Psoas muscle (tissue), 7 donors: ENCODE measurements at regions not wholly inside any gene's neighbourhood (a gene's known extent, or its start where the extent isn't known, plus 50 kb on each side); places are given as distances from the start of the nearest gene placed in this dataset.

Experiments
- ATAC-seq, 4 donors: fragments of 200-7000 bp; cut with Tn5 transposase; one replicate each; pipeline ENCODE4 v1.9.1; 2020; ENCODE audit warnings: moderate library complexity in 3 of 4, mild to moderate bottlenecking in 2 of 4
- DNase-seq, 2 donors: peaks; one replicate each; pipeline ENCODE4 v3.0.0-alpha.2; 2020
- H3K27ac ChIP-seq: fragments of 200-600 bp; one replicate; pipeline ENCODE4 v1.8.0; 2022
- H3K27me3 ChIP-seq, 3 donors: fragments of 200-600 bp in 1 of 3; one replicate each; pipeline versions ENCODE4 v1.6.1 to v1.8.0; 2013 to 2022; ENCODE audit warnings: low read length in 2 of 3, mild to moderate bottlenecking in 2 of 3, moderate library complexity in 1 of 3; ENCODE audit not compliant: insufficient read depth in 3 of 3
- H3K36me3 ChIP-seq, 2 donors: fragments of 200-600 bp in 1 of 2; one replicate each; pipeline versions ENCODE4 v1.6.1 to v1.8.0; 2013 to 2022; ENCODE audit warnings: low read depth in 1 of 2, mild to moderate bottlenecking in 1 of 2, moderate library complexity in 1 of 2; ENCODE audit not compliant: insufficient read depth in 1 of 2
- H3K4me1 ChIP-seq: fragments of 200-600 bp; one replicate; pipeline ENCODE4 v1.8.0; 2022
- H3K4me3 ChIP-seq: fragments of 200-600 bp; one replicate; pipeline ENCODE4 v1.8.0; 2022; ENCODE audit warnings: mild to moderate bottlenecking
- H3K9me3 ChIP-seq: fragments of 200-600 bp; one replicate; pipeline ENCODE4 v1.8.0; 2022
- CTCF ChIP-seq: fragments of 200-600 bp; IDR thresholded peaks from one replicate; pipeline ENCODE4 v1.8.0; 2022; ENCODE audit warnings: antibody characterized with exemption
- WGBS, 3 donors: extraction: QIAGEN DNeasy Blood & Tissue Kit; methylation state at CpG; one replicate each; pipeline versions ENCODE4 v1.1.6 to v1.1.7; 2013; 5-methylcytosine and 5-hydroxymethylcytosine counted together
- intact Hi-C, 2 donors: fragments of 100-400 bp; cut with DNase I; formaldehyde crosslinking; loops; one replicate each; pipeline versions ENCODE4 v1.11.0 to v1.14.2; 2022
- donor health status: healthy with polysubstance abuse.
- donor health status: DM: no; HTN: no; CAD: no; lungs with moderate emphysema.
- donor health status: Bipolar disorder and iron deficiency.
- donor health status: healthy.
- donor health status: DM: yes; HTN: yes; CAD: no.
- donor health status: DM: no; HTN: no; CAD: no.
- donor health status: DM: yes; HTN: yes; CAD: no.

- H3K9me3 ChIP-seq = no peaks in the 10 kb centered on the region
- no peaks in the 10 kb centered on the region for H3K27me3 ChIP-seq
- no peak for ATAC-seq
- DNase-seq = no peak
- H3K4me1 ChIP-seq = no peaks in the 10 kb centered on the region
- no peak for TF ChIP-seq CTCF
- intact Hi-C loops = no loop called here
- no peak overlapping the region for H3K4me3 ChIP-seq
- H3K27ac ChIP-seq = no peak overlapping the region
- H3K36me3 ChIP-seq = no peaks in the 10 kb centered on the region
Measured at GRCh38 chr13:90773681-90774080, 573.8 kb upstream of the MIR17HG start.

- TF ChIP-seq CTCF = no peak
- H3K27me3 ChIP-seq = no peaks in the 10 kb centered on the region
- no peak overlapping the region for H3K27ac ChIP-seq
- H3K4me3 ChIP-seq = no peak overlapping the region
- no peaks in the 10 kb centered on the region for H3K9me3 ChIP-seq
- H3K4me1 ChIP-seq = no peaks in the 10 kb centered on the region
- intact Hi-C loops = no loop called here
- DNase-seq = no peak
- 92 to 95% (median 94%) methylated on average over 7 of the region's 7 CpGs for WGBS, 3 donors
- no peak for ATAC-seq
- no peaks in the 10 kb centered on the region for H3K36me3 ChIP-seq
Measured at GRCh38 chr13:90776051-90776748, 571.3 kb upstream of the MIR17HG start.

GRCh38 chr13:90783273-90783672, 564.2 kb upstream of the MIR17HG start:
- H3K4me1 ChIP-seq = no peaks in the 10 kb centered on the region
- intact Hi-C loops = no loop called here

GRCh38 chr13:90787007-90787406, 560.5 kb upstream of the MIR17HG start:
- H3K27me3 ChIP-seq = no peaks in the 10 kb centered on the region
- no peak overlapping the region for H3K27ac ChIP-seq
- H3K36me3 ChIP-seq = no peaks in the 10 kb centered on the region
- no peak overlapping the region for H3K4me3 ChIP-seq
- no peaks in the 10 kb centered on the region for H3K4me1 ChIP-seq
- intact Hi-C loops = no loop called here
- no peak for TF ChIP-seq CTCF
- ATAC-seq (no peak), DNase-seq (no peak)
- no peaks in the 10 kb centered on the region for H3K9me3 ChIP-seq

More at GRCh38 chr13:90783273-90783672, 564.2 kb upstream of the MIR17HG start:
- H3K4me3 ChIP-seq = no peak overlapping the region
- no peaks in the 10 kb centered on the region for H3K9me3 ChIP-seq
- ATAC-seq (no peak), DNase-seq (no peak)
- no peak for TF ChIP-seq CTCF
- no peaks in the 10 kb centered on the region for H3K36me3 ChIP-seq
- H3K27me3 ChIP-seq = no peaks in the 10 kb centered on the region
- no peak overlapping the region for H3K27ac ChIP-seq

- no peak for ATAC-seq
- no peak overlapping the region for H3K4me3 ChIP-seq
- no peaks in the 10 kb centered on the region for H3K4me1 ChIP-seq
- TF ChIP-seq CTCF = no peak
- H3K27me3 ChIP-seq = no peaks in the 10 kb centered on the region
- H3K27ac ChIP-seq = no peak overlapping the region
- 66 to 83% (median 67%) methylated on average over 1 of the region's 1 CpG for WGBS, 3 donors
- DNase-seq = no peak
- no peaks in the 10 kb centered on the region for H3K36me3 ChIP-seq
- intact Hi-C loops = no loop called here
- no peaks in the 10 kb centered on the region for H3K9me3 ChIP-seq
Measured at GRCh38 chr13:90792335-90792734, 555.2 kb upstream of the MIR17HG start.
